Rectal smooth muscle tissue (tissue), 1 donor: ENCODE measurements at regions not wholly inside any gene's neighbourhood (a gene's known extent, or its start where the extent isn't known, plus 50 kb on each side); places are given as distances from the start of the nearest gene placed in this dataset.

Experiments
- H3K27ac ChIP-seq: one replicate; pipeline ENCODE4 v1.7.0; 2013; ENCODE audit warnings: low read depth, low read length, inconsistent platforms
- H3K27me3 ChIP-seq: one replicate; pipeline ENCODE4 v1.7.0; 2013; ENCODE audit warnings: low read length; ENCODE audit not compliant: control insufficient read depth, insufficient read depth
- H3K36me3 ChIP-seq: one replicate; pipeline ENCODE4 v1.7.0; 2013; ENCODE audit warnings: low read length; ENCODE audit not compliant: control insufficient read depth, insufficient read depth
- H3K4me1 ChIP-seq: one replicate; pipeline ENCODE4 v1.7.0; 2013; ENCODE audit warnings: low read length; ENCODE audit not compliant: control insufficient read depth, insufficient read depth
- H3K4me3 ChIP-seq: one replicate; pipeline ENCODE4 v1.7.0; 2013; ENCODE audit warnings: low read length
- H3K9ac ChIP-seq: one replicate; pipeline ENCODE4 v1.7.0; 2013; ENCODE audit warnings: low read length

- H3K27ac ChIP-seq, result no peak overlapping the region
- no peak overlapping the region for H3K4me3 ChIP-seq
- no peaks in the 10 kb centered on the region for H3K4me1 ChIP-seq
- H3K9ac ChIP-seq, result no peak overlapping the region
- H3K36me3 ChIP-seq, result no peaks in the 10 kb centered on the region
- no peaks in the 10 kb centered on the region for H3K27me3 ChIP-seq
Measured at GRCh38 chr12:74897425-74898211, 312.0 kb downstream of the KCNC2 start.

GRCh38 chr12:74899031-74899829 is 310.4 kb downstream of the KCNC2 start:
- no peaks in the 10 kb centered on the region for H3K4me1 ChIP-seq
- H3K27me3 ChIP-seq, result no peaks in the 10 kb centered on the region
- no peak overlapping the region for H3K9ac ChIP-seq
- no peak overlapping the region for H3K4me3 ChIP-seq
- H3K27ac ChIP-seq, result no peak overlapping the region
- no peaks in the 10 kb centered on the region for H3K36me3 ChIP-seq

GRCh38 chr12:74900232-74900631 is 309.4 kb downstream of the KCNC2 start:
- Histone ChIP-seq H3K36me3 (no peaks in the 10 kb centered on the region), H3K27ac (no peak overlapping the region), H3K4me3 (no peak overlapping the region), H3K9ac (no peak overlapping the region), H3K4me1 (no peaks in the 10 kb centered on the region), H3K27me3 (no peaks in the 10 kb centered on the region)

- Histone ChIP-seq H3K9ac (no peak overlapping the region), H3K36me3 (no peaks in the 10 kb centered on the region), H3K4me3 (no peak overlapping the region), H3K4me1 (no peaks in the 10 kb centered on the region), H3K27ac (no peak overlapping the region), H3K27me3 (no peaks in the 10 kb centered on the region)
Measured at GRCh38 chr12:74903522-74903921, 306.1 kb downstream of the KCNC2 start.

- Histone ChIP-seq H3K4me1 (no peaks in the 10 kb centered on the region), H3K4me3 (no peak overlapping the region), H3K27me3 (no peaks in the 10 kb centered on the region), H3K36me3 (no peaks in the 10 kb centered on the region), H3K27ac (no peak overlapping the region), H3K9ac (no peak overlapping the region)
Measured at GRCh38 chr12:74906224-74906623, 303.4 kb downstream of the KCNC2 start.

- Histone ChIP-seq H3K27ac (no peak overlapping the region), H3K4me3 (no peak overlapping the region)
Measured at GRCh38 chr12:74910831-74911230, 298.8 kb downstream of the KCNC2 start.

GRCh38 chr12:74914378-74914777 is 295.3 kb downstream of the KCNC2 start:
- no peak overlapping the region for H3K27ac ChIP-seq
- no peak overlapping the region for H3K9ac ChIP-seq
- H3K36me3 ChIP-seq, result no peaks in the 10 kb centered on the region
- H3K27me3 ChIP-seq, result no peaks in the 10 kb centered on the region
- H3K4me1 ChIP-seq, result no peaks in the 10 kb centered on the region
- H3K4me3 ChIP-seq, result no peak overlapping the region

More at GRCh38 chr12:74910831-74911230, 298.8 kb downstream of the KCNC2 start:
- H3K9ac ChIP-seq, result no peak overlapping the region
- H3K27me3 ChIP-seq, result no peaks in the 10 kb centered on the region
- H3K4me1 ChIP-seq, result no peaks in the 10 kb centered on the region
- H3K36me3 ChIP-seq, result no peaks in the 10 kb centered on the region

- Histone ChIP-seq H3K27ac (no peak overlapping the region), H3K27me3 (no peaks in the 10 kb centered on the region), H3K4me3 (no peak overlapping the region)
Measured at GRCh38 chr12:74915718-74916117, 293.9 kb downstream of the KCNC2 start.

GRCh38 chr12:74917743-74918142 is 291.9 kb downstream of the KCNC2 start:
- no peaks in the 10 kb centered on the region for H3K36me3 ChIP-seq
- H3K4me3 ChIP-seq, result no peak overlapping the region
- H3K27ac ChIP-seq, result no peak overlapping the region
- no peak overlapping the region for H3K9ac ChIP-seq
- no peaks in the 10 kb centered on the region for H3K27me3 ChIP-seq
- H3K4me1 ChIP-seq, result no peaks in the 10 kb centered on the region

More at GRCh38 chr12:74915718-74916117, 293.9 kb downstream of the KCNC2 start:
- Histone ChIP-seq H3K9ac (no peak overlapping the region), H3K4me1 (no peaks in the 10 kb centered on the region), H3K36me3 (no peaks in the 10 kb centered on the region)

- H3K36me3 ChIP-seq, result no peaks in the 10 kb centered on the region
- H3K4me3 ChIP-seq, result no peak overlapping the region
- H3K9ac ChIP-seq, result no peak overlapping the region
- no peaks in the 10 kb centered on the region for H3K27me3 ChIP-seq
- no peak overlapping the region for H3K27ac ChIP-seq
- no peaks in the 10 kb centered on the region for H3K4me1 ChIP-seq
Measured at GRCh38 chr12:74918291-74918690, 291.3 kb downstream of the KCNC2 start.

GRCh38 chr12:74922117-74922516 is 287.5 kb downstream of the KCNC2 start:
- no peak overlapping the region for H3K27ac ChIP-seq

GRCh38 chr12:74922642-74923041 is 287.0 kb downstream of the KCNC2 start:
- Histone ChIP-seq H3K27me3 (no peaks in the 10 kb centered on the region), H3K4me3 (no peak overlapping the region), H3K4me1 (no peaks in the 10 kb centered on the region), H3K9ac (no peak overlapping the region), H3K27ac (no peak overlapping the region), H3K36me3 (no peaks in the 10 kb centered on the region)

More at GRCh38 chr12:74922117-74922516, 287.5 kb downstream of the KCNC2 start:
- H3K4me3 ChIP-seq, result no peak overlapping the region
- no peaks in the 10 kb centered on the region for H3K27me3 ChIP-seq
- no peaks in the 10 kb centered on the region for H3K36me3 ChIP-seq
- H3K9ac ChIP-seq, result no peak overlapping the region
- no peaks in the 10 kb centered on the region for H3K4me1 ChIP-seq
